ENCODE measurements at regions not wholly inside any gene's neighbourhood (a gene's known extent, or its start where the extent isn't known, plus 50 kb on each side); places are given as distances from the start of the nearest gene placed in this dataset.

DNA sequence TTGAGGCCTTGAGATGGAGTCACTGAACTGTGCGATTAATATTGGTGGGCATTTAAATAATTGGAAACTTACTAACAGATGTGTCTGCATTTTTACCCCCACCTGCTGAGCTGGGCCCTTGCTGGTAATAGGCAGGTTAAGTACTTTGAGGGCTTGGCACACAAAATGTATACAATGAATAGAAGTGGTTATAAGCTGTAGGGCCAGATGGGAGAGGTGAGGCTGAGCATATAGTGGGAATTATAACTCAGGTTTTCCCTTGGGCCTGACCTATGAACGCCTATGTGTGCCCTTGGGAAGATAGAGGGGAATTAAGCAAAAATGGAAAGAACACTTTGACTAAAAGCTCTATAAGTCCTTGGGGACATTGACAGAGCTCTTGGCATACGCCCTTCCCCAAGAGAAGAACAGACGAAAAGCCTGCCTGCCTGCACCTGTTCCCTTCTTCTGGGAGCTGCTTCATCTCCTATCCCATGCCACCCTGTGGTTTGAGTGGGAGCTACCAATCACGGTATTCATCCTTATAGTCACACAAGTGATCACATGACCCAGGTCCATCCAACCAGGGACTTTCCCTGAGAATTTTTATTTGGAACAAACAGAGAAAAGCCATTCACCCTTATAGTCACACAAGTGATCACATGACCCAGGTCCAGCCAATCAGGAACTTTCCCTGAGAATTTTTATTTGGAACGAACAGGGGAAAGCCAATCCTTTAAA lies 260.7 kb upstream of the CSF3R start:
- DNase-seq (ENCODE audit: low read depth in 4 of 4, low spot score in 2 of 4), result no peak

DNA sequence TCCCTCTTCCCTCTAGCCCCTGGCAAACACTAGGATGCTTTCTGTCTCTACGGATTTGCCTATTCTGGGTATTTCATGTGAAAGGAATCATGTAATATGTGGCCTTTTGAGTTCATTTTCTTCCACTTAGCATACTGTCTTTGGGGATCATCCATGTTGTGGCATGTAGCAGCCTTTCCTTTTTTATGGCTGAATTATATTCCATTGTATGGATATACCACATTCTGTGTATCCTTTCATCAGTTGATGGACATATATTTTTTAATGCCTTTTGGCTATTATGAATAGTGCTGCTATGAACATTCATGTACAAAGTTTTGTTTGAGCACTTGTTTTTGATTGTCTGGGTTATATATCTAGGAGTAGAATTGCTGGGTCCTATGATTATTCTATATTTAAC lies 258.4 kb upstream of the CSF3R start:
- DNase-seq (ENCODE audit: low read depth in 4 of 4, low spot score in 2 of 4), result no peak

DNA sequence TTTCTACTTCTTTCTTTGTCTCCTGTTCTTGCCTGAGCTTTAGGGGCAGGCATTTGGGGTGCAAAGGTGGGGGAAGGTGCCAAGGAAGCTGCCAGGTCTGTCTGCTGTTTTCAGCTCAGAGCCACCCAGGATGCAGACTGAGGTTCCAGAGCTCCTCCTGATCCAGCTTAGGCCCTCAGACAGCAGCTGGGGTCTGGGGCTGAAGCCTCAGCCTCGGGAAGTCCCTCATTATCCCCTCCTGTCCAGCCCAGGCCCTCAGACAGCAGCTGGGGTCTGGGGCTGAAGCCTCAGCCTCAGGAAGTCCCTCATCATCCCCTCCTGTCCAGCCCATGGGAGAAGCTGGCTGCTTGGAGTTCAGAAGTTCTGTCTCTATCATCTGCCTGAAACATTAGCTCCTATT lies 257.7 kb upstream of the CSF3R start:
- DNase-seq (ENCODE audit: low read depth in 4 of 4, low spot score in 2 of 4), result no peak

DNA sequence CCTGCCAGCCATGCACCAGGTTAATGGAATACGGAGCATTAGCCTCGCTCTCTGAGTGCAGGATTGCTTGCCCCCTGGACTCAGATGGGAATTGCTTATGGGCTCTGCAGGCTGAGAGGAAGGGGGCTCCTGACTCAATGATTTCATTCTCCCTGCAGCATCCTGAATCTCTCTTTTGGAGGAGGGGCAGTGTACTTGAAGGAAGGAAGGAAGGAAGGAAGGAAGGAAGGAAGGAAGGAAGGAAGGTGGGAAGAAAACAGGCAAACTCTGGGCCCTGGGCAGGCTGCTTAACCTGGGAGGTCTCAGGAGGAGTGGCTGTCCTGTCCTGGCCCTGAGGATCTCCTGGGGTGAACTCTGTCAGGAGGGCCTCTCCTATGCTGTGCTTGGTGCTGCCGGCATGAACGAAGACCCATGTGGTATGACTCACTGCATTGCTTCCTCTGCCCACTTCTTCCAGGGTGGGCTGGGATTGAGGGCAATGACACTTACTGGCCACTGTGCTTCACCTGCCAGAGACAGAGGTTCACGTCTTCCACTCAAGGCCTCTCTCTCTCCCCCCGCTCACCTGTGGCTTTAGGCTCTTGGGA lies 257.1 kb upstream of the CSF3R start:
- DNase-seq (ENCODE audit: low read depth in 4 of 4, low spot score in 2 of 4), result no peak

DNA sequence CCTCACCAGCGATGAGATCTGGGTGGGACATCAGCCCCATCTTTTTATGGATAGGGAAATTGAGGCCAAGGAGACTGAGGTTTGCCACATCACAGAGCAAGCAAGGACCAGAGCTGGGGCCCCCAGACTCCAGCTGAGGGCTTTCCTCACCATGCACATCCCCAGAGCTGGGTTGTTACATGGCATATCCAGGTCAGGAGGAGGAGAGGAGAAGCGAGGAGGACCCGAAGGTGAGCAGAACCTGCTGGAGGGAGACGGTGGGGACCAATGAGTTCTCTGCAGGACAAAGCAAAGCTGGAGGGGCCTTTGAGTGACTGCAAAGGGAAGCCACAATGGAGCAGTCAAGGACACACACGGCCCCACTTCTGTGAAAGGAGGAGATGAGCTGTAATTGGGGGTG lies 255.5 kb upstream of the CSF3R start:
- DNase-seq (ENCODE audit: low read depth in 4 of 4, low spot score in 2 of 4), result no peak

DNA sequence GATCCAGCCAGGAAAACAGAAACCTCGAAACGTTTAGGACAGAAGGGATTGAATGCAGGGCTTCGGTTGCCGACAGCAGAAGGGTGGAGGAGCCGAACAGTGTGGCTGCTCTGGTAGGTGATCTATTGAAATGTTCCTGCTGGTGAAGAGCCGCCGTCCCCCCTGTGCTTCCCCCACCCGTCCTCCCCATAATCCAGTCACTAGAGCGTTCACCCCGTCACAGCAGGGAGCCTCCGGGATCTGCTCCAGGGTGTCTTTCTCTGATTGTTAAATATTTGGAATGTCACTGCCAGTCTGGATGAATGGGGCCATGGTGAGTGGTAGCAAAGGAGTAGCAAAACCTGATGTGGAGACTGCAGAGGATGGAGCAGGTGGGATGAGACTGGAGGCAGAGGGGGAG lies 255.1 kb upstream of the CSF3R start:
- DNase-seq (ENCODE audit: low read depth in 4 of 4, low spot score in 2 of 4), result no peak

DNA sequence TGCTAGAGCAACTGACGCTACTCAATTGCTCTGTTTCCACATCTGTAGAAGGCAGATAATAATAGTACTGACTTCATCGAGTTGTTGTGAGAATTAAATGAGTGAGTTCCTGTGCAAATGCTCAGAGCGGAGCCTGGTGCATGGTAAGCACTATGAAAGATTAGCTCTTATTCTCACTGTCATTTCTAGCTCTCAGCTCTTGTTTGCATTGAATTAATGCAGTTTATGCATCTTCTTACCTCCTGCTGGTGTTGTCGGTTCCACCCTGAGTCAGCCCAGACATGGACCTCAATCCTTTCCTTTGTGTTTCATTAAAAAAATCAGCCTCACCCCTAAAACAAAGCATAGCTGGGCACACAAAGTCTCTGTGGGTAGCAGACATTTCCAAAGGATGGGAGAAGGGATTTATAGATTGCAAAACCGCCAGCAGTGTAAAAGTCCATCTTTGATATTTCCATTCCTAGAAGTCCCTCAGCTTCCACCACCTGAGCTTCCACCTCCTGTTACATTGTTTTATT lies 254.4 kb upstream of the CSF3R start:
- no peak for DNase-seq (ENCODE audit: low read depth in 4 of 4, low spot score in 2 of 4)

DNA sequence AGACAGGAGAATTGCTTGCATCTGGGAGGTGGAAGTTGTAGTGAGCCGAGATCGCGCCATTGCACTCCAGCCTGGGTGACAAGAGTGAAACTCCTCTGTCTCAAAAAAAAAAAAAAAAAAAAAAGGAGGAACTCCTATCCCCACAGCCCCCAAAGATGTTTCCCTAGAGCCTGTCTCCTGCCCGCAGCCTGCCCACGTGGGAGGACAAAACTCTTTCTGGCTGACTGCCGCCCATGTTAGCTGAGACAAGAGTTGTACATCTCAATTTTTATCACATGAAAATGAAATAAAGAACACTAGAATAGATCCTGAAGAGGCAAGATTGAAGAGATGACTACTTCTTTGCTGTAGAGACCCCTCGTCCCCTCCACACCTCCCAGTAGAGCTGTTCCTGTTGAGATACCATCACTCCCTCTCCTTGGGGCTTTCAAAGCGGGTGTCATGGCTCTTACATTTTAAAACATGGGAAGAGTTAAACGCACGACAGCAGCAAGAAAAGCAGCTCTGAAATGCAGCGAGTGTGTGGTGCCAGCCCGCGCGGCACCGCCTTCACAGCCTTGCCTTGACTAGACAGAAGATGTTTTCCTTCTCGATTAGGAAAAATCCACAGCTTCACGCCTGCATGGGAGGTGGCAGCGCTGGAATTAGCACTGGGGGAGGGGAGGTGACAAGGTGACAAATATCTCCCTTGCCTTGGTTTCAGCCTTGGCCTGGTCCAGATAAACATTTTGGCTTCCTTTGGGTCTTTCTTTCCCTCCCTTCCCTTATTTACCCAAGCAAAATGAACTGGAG lies 253.4 kb upstream of the CSF3R start:
- no peak for DNase-seq (ENCODE audit: low read depth in 4 of 4, low spot score in 2 of 4)

DNA sequence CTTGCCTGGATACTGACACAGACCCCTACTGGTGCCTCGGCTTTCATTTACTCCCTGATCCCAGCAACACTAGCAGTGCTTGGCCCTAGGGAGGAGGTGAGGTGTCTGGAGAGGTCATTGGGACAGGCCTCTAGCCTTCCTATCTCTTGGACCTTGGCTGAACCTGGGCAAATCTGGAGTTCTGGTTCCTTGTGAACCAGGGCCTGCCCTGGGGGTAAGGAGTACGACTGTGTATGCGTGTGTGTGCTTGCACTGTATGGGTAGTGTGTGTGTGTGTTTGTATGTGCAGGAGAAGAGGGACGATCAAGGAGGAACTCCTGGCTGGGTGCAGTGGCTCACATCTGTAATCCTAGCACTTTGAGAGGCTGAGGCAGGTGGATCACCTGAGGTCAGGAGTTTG lies 252.7 kb upstream of the CSF3R start:
- DNase-seq (ENCODE audit: low read depth in 4 of 4, low spot score in 2 of 4), result no peak

DNA sequence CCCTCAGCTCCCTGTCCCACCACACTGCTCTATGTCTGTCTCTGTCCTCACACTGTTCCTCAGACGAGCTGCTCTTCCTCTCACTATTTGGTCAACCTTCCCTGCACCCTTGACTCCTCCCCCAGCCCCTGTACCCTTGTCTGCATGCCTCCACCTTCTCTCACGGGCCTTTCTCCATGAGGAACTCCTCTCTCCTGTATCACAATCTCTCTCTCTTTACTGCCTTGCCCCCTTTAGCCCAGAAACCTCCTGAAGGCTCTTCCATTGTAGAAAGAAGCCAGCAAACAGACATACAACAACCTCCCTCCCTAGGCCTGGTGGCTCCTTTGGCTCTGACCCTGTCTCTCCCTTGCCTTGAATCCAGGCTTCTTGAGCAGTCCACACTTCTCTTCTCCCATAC lies 251.6 kb upstream of the CSF3R start:
- no peak for DNase-seq (ENCODE audit: low read depth in 4 of 4, low spot score in 2 of 4)

DNA sequence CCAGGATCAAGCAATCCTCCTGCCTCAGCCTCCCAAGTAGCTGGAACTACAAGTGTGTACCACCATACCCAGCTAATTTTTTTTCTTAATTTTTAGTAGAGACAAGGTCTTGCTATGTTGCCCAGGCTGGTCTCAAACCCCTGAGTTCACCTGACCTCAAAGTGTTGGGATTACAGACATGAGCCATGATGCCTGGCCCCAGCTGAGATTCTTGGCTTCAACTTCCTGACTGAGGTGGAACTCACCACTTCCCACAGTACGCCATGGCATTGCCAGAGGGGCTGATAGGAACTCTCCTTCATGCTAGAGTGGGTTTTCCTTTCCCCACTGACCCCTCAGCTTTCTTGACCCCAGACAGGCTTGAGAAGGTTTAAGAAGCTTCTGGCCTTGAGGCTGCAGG lies 251.0 kb upstream of the CSF3R start:
- no peak for DNase-seq (ENCODE audit: low read depth in 4 of 4, low spot score in 2 of 4)

DNA sequence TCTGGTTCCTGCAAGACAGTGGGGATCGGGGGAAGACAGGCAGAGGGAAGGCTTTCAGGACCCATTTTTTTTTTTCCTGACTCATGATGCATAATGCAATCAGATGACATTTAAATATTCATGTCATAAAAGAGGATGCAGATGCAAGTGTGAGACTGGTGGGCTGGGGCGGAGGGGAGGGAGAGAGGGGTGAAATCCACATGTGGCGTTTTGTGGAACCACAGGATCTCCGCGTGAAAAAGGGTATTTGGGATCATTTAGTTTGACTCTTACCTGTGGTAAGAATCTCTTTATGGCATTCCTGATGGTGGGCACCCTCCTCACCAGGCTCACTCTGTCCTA lies 249.3 kb upstream of the CSF3R start:
- no peak for DNase-seq (ENCODE audit: low read depth in 4 of 4, low spot score in 2 of 4)

DNA sequence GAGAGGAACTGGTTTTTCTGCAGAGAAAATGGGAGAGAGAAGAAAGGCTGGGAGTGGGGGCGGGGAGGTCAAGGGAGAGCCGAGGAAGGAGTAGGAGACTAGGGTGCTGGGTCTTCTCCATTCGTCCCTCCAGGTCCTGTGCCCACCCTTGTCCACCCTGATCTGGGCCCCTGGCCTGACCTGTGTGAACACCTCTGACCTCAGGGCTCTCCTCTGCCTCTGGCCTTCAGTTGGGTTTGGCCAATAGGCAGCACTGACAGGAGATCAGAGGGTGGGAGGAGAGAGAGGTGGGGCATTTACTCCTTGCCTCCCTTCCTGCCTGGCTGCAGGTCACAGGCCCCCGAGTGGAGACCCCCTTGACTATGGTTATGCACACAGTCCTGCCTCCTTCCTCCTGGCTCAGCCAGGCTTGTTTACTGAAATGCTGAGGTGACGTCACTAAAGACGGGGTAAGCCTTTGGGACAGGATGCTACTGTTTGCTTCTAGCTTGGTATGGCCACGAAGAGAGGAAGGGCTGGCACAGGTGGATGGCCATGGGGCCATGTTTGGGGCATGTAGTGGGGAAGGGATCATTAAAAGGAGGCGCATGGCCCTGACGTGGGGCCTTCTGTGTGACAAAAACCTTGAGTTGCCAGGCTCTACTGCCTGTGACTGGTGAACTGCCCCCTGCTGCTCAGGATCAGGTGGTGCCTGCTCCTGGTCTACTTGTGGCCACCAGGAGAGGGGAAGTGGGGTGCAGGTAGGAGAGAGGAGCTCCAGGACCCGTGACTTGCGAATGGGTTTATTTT lies 248.7 kb upstream of the CSF3R start:
- DNase-seq (ENCODE audit: low read depth in 4 of 4, low spot score in 2 of 4), result no peak

DNA sequence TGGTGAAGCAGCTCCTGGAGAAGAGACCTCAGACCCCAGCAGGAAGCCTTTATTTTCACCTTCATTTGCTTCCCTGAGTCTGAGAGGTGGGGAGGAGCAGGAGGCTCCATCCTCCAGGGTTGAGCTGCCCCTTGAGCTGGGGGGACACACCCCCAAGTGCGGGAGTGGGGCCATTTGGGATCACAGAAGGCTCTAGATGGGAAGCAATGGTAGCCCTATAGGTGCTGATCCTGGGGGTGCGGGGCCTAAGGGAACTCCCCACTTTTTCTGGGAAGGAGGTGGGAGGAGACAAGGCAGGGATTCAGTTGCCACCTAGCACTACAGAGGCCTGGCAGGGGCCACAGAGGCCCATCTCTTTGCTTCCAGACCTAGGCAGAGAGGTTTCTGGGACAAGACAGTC lies 247.9 kb upstream of the CSF3R start:
- no peak for DNase-seq (ENCODE audit: low read depth in 4 of 4, low spot score in 2 of 4)

DNA sequence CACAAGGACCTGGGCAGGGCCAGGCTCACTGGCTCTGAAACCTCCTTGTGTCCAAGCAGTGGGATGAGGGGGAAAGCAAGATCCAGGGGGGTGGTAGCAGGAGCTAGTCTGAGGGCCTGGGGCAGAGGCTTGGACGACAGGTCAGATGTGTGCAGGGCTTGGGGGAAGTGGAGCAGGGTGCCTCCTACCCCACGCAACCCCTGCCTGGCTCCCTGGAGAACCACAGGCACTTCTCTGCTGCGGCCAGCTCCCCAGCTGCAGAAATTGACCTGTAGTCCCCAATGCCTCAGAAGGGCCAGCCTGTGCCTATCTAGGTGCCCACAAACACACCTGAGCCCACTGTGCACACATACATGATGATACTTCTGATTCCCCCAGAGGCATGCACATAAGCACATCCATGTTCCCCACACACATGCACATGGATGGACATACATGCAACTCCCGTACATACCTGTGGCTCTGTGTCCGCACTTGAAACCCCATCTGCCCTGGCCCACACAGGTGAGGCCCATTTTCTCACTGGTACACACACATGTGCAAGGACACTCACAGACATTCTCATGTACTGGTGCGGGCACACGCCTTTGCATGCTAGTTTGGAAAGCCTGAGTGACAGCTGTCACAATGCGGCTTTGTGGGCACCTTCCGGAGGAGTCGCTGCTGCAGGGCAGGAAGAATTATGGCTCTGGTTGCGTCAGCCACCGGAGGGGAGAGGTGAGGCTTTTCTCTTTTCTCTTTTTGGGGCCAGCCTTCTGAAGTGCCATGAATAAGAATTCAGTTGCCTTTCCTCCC lies 247.2 kb upstream of the CSF3R start:
- DNase-seq (ENCODE audit: low read depth in 4 of 4, low spot score in 2 of 4), result no peak

DNA sequence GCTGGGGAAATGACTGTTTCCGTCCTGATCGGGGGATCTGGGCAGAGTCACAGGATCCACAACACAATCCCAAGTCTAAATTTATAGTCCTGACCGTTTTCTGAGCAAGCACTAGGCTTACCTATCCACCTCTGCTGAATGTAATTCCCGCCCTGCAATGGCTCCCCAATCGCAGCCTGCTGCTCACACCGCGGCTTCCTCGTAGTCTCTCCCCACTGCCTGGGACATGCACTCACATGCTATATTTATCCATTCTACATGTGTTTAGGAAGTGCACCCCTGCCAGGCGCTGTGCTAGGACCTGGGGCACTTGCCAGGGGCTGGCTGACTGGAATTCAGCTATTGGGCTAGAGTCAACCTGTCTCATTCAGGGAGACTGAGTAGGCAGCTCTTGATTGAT lies 246.6 kb upstream of the CSF3R start:
- no peak for DNase-seq (ENCODE audit: low read depth in 4 of 4, low spot score in 2 of 4)

DNA sequence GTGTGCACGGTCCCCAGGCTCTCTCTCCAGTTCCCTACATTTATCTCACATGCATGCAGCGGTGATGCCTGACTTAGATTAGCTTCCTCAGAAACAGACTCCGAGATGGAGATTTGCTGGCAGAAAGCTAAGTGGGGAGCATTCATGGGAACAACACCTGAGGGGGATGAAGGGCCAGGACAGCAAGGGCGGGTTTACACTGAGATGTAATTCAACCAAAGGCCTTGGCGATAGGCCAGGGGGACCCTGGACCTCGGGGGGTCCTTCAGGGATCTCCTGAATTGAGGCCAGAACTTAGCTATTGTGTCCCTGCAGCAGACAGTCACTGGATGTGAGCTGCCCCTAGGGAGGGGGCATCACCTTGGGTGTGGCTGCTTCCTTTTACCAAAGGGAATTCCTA lies 246.1 kb upstream of the CSF3R start:
- DNase-seq (ENCODE audit: low read depth in 4 of 4, low spot score in 2 of 4), result no peak

DNA sequence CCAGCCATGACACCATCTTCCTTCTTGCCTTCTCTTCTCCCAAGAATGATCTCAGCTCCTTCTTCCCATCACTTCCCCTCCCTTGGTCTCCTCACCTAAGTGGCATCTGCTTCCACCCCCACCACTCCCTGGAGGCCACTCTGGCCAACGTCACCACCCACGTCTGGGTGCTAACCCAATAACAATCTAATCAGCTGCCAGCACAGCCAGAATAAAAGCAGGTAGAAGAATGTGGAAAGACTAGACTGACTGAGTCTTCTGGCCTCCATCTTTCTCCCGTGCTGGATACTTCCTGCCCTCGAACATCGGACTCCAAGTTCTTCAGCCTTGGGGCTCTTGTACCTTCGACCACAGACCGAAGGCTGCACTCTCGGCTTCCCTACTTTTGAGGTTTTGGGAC lies 245.3 kb upstream of the CSF3R start:
- no peak for DNase-seq (ENCODE audit: low read depth in 4 of 4, low spot score in 2 of 4)

DNA sequence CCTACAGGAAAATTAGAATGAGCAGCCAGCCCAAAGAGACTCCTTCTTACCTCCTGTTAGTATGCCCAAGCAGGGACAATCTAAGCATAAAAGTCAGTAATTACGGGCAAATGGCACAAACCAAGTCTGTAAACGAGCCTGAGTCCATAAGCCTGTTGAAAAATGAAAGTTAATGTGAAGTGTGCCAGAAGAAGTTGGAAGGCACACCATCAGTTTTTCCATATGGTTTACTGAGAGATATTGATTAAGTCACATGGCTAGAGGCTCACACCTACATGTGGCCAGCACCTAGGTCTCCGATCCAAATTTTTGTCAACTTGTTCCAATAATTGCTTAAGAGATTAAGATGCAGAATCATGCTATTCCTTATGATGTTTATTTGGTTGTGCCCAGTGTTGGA lies 242.4 kb upstream of the CSF3R start:
- DNase-seq (ENCODE audit: low read depth in 4 of 4, low spot score in 2 of 4), result no peak

DNA sequence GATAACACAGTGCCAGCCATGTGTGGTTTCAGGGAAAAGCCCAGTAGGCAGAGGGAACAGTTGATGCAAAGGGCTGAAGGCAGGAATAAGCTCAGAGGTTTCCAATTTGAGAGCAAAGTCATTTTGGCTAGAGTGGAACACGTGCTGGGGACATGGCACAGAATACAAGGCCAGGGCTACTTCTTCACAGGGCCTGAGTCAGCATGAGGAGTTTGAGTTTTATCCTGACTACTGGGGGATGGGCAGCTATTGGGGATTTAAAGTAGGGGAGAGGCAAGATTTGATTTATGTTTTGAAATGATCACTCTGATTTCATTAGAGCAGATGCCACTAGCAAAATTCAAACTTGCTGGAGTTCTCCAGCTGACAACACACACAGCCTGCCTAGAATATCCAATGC lies 241.1 kb upstream of the CSF3R start:
- no peak for DNase-seq (ENCODE audit: low read depth in 4 of 4, low spot score in 2 of 4)
